ENCODE measurements at regions not wholly inside any gene's neighbourhood (a gene's known extent, or its start where the extent isn't known, plus 50 kb on each side); places are given as distances from the start of the nearest gene placed in this dataset.

DNA sequence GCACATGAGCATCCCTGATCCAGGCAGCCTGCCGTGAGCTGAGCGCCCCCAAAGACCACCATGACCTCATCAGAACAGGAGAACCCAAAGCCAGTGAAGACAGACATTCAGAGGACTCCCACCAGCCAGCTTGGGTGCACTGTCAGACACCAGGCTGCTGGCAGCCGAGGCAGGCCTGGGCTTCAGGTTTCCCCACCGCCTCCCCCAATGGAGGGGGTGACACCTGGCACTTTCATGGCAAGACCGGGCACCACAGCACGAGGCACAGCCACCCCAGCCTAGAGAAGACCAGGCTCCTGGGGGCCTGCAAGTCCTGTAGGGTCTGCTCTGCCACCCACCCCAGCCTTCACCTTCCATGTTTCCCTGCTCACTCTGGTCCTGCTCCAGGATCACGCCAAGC is 140.5 kb downstream of the C16orf95 start:
- no peak for DNase-seq (ENCODE audit: low read depth in 2 of 2)

DNA sequence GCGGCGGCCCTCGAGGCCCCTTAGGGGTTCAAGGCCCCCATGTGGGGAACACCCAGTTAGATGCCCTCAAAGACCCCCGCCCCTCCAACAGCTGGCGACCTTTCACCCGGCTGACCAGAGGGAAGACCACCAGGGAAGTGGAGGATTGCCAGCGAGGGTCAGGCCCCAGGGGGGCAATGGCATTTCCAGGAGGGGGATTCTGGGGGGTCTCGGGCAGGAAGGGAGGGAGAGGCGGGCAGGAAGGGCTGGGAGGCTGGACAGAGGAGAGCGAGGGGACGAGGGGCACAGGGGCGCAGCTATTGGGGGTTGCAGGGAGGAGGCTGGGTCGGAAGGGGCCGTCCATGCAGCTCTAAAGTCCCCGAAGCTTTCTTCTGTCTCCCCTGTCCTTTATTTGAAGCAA is 139.5 kb downstream of the C16orf95 start:
- DNase-seq (ENCODE audit: low read depth in 2 of 2), result no peak

DNA sequence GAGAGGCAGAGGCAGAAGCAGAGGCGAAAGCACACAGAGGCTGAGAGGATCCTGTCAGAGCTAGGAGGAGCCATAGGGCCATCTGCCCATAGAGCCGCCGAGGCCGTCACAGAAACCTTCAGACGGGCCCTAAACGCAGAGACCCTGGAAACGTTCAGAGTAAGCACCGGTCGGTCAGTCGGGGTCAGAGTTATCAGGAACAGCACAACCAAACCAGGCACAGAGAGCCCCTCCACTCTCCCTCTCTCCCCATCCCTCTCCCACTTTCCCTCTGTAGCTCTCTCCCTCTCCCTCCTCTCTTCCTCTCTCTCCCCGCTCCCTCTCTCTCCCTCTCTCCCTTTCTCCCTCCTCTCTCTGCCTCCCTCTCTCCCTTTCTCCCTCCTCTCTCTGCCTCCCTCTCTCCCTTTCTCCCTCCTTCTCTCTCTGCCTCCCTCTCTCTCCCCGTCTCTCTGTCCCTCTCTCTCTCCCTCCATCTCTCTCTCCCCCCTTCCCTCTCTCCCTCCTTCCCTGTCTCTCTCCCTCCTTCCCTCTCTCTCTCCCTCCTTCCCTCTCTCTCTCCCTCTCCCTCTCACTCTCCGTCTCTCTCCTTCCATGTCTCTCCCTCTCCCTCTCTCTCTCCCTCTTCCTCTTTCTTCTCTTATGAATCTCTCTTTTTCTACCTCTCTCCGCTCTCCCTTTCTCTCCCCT is 138.9 kb downstream of the C16orf95 start:
- DNase-seq (ENCODE audit: low read depth in 2 of 2), result no peak

DNA sequence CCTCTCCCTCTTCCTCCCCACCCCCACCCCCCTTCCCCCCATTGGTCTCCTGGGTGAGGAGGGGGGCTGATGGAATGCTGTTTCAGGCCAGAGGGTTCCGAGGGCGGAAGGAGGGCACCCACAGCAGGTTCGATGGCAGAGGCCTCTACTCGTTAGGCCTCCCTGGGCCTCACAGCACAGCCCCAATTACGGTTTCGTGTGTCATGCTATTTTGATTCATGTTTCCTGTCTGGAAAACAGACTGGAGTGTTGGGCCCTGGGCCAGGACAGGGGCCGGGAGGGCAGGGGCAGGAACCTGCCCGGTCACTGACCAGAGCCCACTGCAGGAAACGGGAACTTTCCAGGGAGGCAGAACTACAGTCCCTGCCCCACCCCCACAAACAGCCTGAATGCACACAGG is 138.2 kb downstream of the C16orf95 start:
- no peak for DNase-seq (ENCODE audit: low read depth in 2 of 2)

DNA sequence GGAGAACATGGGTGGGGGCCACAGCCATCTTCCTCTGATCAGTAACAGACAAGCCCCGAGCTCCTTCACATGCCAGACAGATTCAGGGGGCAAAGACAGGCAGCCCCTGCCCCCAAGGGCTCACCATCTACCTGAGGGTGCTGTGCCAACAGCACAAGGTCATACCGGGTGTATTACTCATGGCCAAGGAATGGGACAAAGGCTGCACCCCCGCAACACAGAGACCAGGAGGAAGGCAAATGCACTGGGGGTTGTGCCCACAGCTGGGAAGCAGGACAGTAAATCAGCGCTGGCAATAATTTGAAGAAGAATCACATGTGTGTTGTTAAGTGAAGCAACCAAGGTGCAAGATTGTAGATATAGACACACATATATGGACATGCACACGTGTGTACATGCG is 137.1 kb downstream of the C16orf95 start:
- DNase-seq (ENCODE audit: low read depth in 2 of 2), result no peak

DNA sequence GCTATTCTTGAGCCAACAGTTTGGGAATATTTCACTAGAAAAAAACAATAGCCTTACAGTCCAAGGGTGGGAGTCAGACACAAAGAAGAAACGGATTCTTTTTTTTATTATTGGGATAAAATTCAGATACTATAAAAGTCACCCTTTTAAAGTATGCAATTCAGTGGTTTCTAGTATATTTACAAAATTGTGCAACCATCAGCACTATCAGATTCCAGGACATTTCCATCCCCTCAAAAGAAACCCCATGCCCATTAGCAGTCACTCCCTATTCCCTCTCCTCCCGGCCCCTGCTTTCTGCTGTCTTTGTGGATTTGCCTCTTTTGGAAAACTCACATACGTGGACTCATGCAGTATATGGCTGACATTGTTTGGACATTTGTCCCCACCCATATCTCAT is 134.4 kb downstream of the C16orf95 start:
- no peak for DNase-seq (ENCODE audit: low read depth in 2 of 2)

DNA sequence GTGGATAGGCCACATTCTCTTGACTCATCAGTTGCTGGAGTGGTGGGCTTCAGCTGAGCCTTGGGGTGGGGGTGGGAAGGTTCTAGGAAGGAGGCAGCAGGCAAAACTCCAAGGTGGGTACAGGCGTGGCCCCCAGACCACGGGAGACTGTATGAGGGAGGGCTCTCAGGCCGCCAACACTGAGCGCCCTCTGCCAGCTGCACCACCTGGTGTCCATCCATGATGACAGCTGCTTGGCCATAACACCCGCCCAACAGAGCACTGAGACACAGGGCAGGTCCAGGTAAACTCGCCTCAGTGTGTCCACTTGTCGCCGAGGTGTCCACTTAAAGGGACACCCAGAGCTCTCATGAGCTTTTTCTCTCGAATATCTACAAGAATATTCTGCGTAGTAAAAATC is 133.5 kb downstream of the C16orf95 start:
- DNase-seq (ENCODE audit: low read depth in 2 of 2), result no peak

DNA sequence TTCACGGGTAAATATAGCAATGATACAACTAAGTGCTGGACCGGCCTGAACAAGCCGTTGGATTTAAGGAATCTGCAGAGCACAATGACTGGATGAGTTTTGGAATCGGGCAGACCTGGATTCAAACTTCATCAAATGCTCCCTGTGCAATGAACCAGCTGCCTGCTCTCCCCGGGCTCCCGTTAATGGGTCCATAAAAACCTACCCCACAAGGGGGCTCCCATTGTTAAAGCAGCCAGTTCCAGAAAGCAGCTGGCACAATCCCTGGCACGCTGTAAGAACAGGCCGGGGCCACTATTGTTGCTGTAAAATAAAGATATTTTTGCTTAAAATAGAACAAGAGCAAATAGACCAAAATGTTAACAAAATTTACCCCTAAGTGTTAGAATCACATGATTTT is 131.9 kb downstream of the C16orf95 start:
- no peak for DNase-seq (ENCODE audit: low read depth in 2 of 2)

DNA sequence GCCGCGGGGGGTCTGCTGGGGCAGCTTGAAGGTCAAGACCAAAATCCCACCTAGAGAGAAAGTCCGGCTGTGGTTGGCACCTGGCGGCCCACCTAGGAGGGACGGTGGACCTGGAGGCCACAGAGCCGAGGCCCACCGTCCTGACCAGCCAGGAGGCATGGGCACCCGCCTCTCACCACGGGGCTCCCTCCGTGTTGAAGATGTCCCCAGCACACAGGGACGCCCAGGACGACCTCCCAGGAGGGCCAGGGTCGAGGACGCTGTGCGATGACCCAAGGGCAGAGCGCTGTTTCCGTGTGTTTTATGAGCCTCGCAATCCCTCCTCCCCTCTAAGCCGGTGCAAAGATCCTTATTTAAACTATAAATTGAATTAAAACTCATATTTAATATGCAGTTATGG is 131.2 kb downstream of the C16orf95 start:
- DNase-seq (ENCODE audit: low read depth in 2 of 2), result no peak

DNA sequence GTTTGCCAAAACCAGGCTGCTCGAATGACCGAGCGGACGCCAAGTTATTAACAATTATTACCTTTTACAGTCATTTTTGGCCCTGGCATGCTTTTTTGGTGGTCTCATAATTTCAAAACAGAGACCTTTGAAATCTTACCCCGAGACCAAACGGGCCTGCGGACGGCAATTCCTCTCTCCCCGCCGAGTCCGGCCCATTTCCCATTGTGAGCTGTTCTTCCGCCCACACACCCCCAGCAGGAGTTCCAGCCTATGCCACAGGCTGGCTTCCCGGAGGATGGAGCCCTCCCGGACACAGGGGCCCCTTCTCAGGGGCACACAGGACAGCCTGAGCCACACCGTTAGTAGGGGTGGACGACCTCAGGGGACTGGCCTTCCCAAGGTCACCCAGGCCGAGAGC is 130.7 kb downstream of the C16orf95 start:
- no peak for DNase-seq (ENCODE audit: low read depth in 2 of 2)

DNA sequence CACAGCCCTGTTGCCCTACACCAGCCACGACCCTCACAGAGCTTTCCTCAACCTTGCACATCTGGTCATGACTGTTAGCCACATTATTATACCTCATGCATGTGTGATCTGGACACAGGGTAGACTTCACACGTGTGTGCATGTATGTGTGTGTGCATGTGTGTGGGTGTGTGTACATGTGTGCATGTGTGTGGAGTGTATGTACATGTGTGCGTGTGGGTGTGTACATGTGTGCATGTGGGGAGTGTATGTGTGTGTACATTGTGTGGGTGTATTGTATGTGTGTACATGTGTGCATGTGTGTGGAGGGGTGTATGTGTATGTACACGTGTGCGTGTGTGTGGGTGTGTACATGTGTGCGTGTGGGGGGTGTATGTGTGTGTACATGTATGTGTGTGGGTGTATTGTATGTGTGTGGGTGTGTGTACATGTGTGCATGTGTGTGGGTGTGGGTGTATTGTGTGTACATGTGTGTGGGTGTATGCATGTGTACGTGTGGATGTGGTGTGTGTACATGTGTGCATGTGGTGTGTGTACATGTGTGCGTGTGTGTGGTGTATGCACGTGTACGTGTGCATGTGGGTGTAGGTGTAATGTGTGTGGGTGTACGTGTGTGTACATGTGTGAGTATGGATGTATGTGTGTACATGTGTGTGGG is 130.2 kb downstream of the C16orf95 start:
- no peak for DNase-seq (ENCODE audit: low read depth in 2 of 2)

DNA sequence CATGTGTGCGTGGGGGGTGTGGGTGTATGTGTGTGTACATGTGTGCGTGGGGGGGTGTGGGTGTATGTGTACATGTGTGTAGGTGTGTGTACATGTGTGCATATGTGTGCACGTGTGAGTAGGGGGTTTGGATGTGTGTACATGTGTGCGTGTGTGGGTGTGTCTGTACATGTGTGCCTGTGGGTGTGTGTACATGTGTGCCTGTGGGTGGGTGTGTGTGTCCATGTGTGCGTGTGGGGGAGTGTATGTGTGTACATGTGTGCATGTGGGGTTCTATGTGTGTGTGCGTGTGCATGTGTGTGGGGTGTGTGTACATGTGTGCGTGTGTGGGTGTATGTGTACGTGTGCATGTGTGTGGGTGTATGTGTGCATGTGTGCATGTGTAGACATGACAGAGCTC is 129.1 kb downstream of the C16orf95 start:
- DNase-seq (ENCODE audit: low read depth in 2 of 2), result no peak

DNA sequence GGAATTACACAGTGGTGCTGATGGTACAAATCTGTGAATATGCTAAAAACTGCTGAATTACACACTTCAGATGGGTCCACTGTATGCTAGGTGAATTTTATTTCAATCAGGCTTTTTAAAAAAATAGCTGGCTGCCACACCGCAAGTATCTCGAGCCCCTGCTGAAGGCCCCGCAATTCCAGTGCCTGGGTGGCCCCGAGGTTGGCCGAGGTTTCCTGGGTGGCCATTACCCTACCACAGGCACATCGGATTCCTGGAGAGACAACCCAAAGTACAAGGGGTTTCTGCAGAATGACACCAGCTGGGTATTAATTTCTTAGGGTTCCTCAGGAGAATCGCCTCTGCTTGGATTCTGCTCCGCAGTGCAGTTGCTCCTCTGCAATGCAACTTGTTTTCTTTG is 127.8 kb downstream of the C16orf95 start:
- DNase-seq (ENCODE audit: low read depth in 2 of 2), result no peak

DNA sequence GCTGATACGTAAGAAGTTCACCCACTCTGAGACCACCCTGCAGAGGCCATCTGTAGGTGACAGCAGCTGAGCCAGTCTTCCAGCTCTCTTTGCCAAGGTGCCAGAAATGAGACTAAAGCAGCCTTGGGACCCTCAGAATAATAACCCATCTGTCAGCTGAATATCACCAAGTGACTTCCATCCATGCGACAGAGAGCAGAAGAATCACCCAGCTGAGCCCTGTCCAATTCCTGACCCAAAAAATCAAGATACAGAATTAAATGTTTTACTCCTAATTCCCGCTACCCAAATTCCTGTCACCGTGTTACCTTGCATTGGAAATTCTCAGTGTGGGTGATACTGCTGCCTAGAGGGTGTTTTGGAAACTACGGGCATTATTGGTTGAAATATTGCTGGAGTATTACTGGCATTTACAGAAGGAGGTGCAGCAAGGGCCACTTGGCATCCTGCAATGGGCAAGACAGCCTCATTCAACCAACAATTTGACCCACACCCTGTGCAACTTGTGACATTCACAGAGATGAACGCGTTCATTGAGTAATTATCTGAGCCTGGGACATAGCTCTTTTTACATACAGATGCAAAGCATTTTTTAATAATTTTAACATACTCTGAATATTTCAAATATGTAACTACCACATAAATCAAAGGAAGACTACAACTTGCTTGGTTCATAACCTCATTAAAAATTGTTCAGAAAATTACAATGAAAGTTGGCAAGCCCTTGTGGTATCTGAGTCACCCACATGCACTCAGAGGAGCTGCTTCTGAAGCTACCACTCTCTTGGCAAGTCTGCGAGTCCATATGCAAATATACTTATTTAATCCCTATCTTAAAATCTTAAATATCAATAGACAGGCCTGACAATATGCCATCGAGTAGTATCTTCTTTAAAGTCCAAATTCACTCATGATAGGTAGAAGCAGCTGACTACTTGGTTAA is 126.6 kb downstream of the C16orf95 start:
- DNase-seq (ENCODE audit: low read depth in 2 of 2), result no peak

DNA sequence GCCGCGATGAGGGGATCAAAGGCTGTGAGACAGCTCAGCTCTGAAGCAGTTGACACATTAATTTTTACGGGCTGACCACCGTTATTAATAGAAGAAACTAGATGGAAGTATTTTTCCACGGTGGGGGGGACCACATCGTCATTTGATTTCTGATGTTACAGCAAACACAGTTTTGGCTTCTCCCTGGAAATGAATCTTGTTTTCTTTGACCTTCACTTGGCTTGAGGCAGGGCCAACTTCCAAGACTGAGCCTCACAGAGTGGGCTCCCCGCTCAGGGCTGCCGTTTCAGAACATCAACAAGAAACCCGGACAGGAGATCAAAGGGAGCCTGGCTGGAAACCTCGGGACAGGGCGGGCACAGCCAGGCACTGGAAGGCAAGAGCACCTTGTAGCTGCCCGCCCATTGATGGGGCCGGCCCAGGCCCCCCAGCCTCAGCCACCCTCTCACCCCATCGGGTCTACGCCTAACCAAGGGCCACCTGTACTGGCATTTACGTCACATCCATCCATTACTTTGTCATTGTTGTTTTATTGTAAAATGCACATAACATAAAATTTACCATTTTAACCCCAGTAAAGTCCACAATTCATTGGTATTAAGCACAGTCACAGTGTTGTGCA is 124.6 kb downstream of the C16orf95 start:
- no peak for DNase-seq (ENCODE audit: low read depth in 2 of 2)

DNA sequence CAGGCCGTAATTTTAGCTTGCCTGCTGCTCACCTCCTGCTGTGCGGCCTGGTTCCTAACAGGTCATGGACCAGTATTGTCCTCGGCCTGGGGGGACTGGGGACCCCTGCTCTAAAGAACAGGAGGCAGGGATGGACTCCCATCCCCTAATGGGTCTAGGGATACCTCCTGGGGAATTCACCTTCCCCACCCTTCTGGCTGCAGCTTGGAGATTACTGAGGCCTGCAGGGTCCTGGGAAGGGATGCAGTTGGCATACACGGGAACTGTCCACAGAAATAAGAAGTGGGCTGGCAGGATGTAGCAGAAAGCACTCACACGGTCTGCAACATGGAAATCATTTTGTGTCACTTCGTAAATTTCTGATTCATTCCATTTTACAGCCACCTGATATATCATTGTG is 123.0 kb downstream of the C16orf95 start:
- no peak for DNase-seq (ENCODE audit: low read depth in 2 of 2)

DNA sequence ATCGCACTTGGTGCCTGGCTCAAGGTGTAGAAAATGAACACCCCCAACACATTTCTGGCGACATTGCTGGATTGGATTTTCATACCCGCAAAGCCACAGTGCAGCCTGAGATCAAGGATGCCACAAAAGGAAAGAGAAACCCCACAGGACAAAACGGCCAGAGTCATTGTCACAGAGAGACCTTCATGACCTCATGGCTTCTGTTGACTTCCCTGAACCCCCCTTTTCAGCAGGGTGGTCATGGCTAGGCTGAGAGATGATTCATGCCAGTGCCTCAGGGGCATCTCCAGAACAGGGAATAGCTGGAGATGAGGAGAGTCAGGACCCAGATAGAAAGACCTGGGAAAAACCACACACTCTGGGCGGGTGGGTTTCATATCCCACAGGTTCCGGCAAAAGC is 122.0 kb downstream of the C16orf95 start:
- no peak for DNase-seq (ENCODE audit: low read depth in 2 of 2)

DNA sequence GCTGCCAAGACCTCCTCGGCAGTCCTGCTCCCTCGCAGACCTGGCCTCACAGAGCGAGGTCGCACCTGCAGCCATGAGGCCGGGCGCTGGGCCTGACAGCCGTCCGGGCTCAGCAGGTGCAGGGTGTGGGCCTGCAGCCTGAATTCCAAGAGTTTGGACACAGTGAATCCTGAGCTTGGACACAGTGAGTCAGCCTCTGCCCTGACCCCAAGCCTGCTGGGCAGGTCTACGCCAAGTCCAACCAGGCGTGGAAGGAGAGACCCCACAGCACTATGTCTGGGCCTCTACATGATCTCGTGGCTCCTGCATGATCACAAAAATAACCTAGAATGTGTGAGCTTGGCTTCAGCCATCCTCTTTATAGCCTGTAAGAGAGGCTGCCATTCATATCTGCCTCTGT is 121.0 kb downstream of the C16orf95 start:
- DNase-seq (ENCODE audit: low read depth in 2 of 2), result no peak

DNA sequence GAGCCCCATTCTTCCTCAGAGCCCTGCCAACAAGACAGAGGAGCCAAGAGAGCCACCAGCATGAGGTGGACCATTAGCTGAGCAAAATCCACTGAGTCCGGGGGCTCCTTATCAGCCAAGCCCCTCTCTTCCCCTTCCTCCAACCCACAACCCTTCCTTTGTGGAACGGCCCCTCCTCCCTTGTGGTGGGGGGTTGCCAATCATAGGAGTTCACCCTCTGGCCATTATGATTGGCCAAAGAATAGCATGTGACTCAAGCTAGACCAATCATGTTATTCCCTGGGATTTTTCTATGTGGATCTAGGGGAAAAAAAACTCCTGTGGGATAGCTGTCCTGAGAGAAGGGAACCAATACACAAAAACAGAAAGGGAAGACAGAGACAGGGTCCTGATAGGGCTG is 120.5 kb downstream of the C16orf95 start:
- no peak for DNase-seq (ENCODE audit: low read depth in 2 of 2)

DNA sequence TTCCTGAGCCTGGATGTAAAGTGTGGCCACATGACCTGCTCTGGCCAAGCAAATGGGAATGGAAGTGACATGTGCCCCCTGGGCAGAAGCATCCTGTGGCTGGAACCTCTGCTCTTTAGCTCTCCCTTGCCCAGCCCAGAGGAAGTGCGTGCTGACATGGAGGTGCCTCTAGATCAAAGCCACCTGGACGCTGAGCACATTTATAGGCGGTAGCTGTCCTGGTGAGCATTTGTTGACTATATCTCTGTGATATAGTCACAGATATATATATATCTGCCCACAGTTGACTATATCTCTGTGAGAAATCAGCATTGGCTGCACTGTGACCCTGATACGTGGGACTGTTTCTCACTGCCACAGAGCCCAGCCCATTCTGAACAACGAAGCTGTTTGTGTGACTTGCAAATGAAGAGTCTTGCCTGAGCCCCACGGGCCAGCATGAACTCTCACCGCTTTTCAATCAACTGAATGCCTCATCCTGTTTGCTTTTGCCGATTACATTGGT is 118.8 kb downstream of the C16orf95 start:
- DNase-seq (ENCODE audit: low read depth in 2 of 2), result no peak

DNA sequence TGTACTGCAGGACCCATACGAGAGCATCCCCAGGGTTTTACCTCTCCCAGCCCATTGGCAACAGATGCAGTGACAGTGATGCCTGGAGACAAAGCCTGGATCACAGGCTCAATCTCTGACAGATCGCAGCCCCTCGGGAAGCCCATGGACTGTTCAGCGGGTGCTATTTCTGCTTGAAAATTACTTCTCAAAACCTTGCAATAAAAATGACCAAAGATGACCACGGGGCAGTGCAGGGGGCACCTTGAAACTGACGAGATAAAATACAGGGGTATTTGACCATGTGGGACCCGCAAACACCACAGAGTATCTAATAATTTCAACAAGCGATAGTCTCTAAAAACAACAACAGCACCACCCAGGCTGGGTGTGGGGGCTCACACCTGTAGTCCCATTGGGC is 118.3 kb downstream of the C16orf95 start:
- no peak for DNase-seq (ENCODE audit: low read depth in 2 of 2)

DNA sequence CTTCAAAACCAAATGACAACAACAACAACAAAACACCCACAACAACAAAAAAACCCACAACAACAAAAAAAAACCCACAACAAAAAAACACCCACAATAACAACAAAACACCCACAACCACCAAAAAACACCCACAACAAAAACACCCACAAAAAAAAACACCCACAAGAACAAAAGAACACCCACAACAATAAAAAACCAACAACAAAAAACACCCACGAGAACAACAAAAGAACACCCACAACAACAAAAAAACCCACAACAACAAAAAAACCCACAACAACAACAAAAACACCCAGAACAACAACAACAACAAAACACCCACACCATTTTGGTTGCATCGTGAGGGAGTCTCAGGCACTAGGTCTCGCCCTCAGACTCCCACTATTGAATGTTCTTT is 117.8 kb downstream of the C16orf95 start:
- DNase-seq (ENCODE audit: low read depth in 2 of 2), result no peak

Data from stimulated activated CD4-positive, alpha-beta T cell treated with anti-CD3 and anti-CD28 coated beads, Interleukin-4, amount 100 ng/mL, for 48 hours (primary cell).